Right hindlimb (tissue), 1 donor: ENCODE measurements at regions not wholly inside any gene's neighbourhood (a gene's known extent, or its start where the extent isn't known, plus 50 kb on each side); places are given as distances from the start of the nearest gene placed in this dataset.
"Not testable (repeated sequence)": the region's sequence is repeated elsewhere in the genome, so short reads cannot be mapped to it uniquely, and the experiment has no call there.

ENCODE experiments used
- DNase-seq: peaks from one replicate; pipeline ENCODE4 v3.0.0-alpha.2; 2018

DNA sequence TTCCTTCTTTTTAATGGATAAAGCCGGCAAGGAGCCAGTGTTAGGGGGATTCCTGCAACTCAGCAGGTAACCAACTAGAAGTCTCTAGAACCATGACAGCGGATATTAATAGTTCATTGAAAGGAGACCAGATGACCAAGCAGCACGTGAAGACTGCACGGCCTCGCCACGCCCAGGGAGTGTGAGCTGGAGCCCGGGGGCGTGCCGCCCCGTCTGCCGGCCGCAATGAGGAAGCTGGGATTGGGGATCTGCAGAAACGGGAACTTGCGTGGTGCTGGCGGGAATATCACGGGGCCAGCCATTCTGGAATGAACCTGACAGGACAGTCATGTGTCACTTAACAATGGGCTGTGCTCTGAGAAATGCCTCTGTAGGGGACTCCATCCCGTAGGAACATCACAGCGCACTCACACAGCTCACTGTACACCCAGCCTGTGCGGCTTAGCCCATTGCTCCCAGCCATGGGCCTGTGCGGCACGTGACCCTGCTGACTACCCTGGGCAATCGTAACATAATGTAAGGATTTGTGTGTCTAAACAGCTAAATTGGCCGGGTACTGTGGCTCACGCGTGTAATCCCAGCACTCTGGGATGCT is 4092.8 kb upstream of the TPTE start:
- DNase-seq: not testable (repeated sequence)

DNA sequence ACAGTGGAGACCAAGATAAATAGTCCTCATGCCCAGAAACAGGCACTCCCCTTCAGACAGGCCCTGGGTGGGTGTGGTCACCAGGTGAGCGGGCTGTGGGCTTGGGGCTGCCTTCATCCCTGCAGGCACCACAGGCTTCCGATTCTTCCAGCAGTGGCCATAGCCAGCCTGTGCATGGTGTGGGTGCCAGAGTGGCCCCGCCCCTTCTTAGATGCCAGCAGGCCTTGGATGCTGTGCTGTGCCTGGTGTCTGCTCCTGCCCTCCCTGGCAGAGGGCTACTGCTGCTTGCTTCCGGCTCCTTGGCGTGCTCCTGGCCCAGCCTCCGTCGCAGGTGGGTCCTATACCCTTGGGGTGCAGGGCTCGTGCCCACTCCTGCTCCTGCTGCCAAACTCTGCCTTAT is 4091.5 kb upstream of the TPTE start:
- DNase-seq: not testable (repeated sequence)

DNA sequence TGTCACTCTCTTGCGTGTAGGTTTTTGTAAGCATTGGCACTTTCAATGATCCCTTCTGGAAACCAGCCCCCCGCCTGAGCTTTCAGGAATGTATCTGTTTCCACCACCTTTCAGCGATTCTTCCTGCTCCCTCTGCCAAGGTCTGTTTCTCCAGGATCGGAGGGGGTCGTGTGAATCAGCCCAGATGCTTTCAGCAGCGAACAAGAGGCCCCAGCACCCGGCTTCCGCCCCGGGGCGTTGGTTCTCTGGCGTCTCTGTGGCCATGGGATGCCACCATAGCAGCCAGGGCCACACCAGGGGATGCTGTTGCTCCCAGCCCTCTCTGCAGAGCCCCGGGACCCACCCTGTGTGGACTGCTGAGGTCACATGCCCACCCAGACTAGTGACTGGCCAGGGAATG is 4088.2 kb upstream of the TPTE start:
- not testable (repeated sequence) for DNase-seq

DNA sequence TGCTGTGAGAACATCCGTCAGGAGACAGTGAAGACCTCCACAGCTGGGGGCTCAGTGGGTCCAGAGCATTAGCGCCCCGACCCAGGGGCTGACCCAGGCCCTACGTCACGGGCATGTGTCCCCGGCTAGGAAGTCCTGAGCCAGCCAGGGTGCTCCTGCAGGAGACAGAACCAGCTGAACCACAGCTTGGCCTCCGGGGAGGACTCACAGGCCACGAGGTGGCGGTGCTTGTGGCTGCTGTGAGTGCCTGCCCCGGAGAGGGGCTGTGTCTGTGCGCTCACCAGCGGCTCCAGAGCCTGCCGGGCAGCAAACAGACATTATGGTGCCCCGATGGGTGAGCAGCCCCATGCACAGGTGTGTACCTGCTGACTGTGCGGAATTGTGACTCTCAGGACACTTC is 4085.2 kb upstream of the TPTE start:
- not testable (repeated sequence) for DNase-seq

DNA sequence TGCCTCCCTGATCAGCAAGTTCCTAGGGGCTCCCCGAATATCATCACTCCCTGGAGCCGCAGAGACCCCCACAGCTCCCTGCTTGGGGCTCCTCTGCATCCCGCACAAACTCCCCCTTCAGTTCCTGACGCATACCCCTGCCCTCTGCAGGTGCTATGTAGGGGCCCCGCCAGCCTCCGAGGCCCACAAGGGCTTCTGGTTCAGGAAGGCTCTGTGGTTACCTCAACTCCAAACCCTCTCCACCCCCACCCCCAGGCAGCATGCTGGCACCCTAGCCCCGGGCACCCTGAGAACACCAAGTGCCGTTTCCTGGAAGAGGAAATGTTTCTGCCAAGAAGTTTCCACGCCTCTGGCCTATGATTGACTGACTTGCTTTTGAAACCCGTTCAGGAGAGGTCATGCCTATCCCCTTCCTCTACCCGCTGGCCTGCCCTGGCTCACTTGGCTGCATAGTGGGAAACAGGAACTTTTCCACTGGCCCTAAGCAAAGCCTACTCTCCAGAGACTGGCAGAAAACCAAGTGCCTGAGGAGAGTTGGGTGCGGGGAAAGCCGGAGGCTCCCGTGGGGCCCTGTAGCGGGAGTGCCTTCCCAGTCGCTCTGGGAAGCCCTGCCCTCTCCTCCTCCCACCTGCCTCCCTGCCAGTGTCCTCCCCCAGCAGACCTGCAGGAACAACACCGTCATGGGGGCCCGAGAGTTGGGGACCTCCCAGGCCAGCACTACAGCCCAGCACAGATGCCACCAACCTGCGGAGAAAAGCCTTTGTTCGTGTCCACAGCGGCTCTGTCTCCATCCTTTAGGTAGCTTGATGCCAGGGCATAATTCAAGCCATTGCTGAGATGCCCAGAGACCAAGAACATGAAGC is 4084.2 kb upstream of the TPTE start:
- not testable (repeated sequence) for DNase-seq

DNA sequence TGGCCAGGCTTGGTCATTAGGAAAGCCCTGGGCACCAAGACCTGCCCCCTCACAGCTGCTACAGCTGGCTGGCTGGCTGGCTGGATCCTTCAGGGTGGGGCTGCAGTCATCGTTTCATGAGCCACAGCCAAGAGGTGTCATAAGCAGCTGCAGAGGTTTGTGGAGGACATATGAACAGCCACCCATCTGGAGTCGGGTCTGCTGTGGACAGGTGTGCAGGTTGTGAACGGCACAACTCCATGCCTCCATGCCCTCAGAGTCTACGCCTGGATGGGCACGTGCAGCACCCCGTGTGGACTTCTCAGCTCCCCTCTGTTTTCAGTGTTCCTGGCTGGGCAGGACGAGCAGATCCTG is 4083.6 kb upstream of the TPTE start:
- DNase-seq: not testable (repeated sequence)

DNA sequence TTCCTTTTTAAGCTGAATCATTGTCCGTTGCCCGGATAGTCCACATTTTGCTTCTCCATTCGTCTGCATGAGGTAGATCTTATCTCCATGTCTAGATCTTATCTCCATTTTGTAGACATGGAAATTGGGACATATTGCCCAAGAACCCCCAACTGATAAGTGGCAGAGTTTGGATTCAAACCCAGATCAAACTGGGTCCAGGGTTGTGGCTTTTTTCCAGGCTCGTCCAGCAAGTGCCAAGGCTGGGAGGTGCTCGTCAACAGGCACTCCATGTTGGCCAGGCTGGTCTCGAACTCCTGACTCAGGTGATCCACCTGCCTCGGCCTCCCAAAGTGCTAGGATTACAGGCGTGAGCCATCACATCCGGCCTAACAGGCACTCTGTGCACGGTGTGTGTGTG is 4082.3 kb upstream of the TPTE start:
- DNase-seq: not testable (repeated sequence)

DNA sequence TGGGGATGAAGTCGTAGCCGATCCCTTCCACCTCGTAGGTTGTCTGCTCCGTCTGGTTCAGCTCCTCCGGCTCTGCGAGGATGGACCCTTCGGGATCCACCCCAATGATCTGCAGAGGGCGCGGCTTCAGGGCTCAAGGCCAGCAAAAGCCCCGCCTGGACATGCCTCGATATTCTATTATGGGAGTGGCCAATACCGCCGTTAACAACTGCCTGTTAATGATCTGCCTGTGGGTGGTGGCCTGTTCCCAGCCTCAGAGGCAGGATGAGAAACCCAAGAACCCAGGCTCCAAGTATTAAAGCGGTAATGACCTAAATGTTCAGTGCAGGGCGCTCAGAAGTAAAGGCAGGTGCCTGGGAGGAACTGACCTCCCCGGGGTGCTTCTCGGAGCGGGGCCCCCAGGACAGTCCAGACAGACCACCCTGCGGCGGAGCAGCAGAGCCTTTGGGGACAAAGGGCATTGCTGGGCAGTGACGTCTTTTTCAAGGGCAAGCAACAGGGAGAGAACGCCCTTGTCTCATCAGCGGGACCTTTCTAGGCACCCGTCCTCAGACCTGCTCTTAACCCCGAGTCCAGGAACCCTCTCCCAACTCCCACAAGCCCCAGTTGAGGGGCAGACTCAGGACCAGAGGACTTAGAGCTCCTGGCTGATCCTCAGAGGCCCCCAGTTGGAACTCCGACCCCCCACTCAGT is 4066.6 kb upstream of the TPTE start:
- DNase-seq: not testable (repeated sequence)

DNA sequence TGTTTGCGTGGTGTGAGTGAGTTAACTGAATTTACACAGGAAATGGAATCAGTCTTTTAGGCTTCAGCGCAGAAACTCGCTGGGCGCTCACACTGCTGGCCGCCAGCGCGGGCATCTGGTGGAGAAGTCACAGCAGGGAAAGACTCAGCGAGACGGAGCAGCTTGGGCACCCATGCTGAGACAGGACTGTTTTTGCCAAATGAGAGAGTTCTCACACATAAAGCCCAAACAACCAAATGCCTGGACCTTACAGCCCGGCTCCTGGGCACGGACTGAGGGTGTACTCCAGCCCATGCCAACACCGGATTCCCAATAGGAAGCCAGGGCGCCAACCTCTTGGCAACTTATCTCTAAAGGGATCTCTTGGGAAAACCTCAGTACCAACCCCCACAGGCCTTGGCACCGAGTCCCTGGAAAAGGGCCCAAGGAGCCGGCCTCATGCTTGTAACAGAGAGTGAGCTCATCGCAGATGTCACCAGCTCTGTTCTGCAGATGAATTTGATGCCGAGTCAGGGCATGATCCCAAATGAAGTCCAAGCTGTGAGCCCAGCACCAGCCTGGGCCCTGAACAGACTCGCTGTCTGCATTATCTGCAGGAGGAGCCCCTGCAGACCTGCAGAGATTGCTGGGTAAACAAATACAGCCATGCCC is 4065.2 kb upstream of the TPTE start:
- not testable (repeated sequence) for DNase-seq

DNA sequence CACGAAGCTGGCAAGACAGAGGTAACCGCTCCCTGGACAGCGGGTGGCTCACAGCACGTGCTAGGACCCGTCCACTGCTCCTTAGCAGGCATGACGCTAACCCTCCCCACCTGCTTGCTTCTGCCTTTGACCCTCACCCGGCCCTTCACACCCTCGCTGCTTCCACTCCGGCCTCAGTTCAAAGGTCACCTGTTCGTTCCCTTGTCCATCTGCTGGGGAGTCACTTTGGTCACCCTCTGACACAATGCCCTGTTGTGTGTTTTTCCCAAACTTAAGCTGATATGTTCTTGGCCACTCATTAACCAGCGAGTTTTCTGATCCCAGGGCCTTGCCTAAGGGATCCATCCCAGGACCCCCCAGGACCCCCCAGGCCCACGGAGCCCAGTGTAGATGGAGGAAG is 4061.6 kb upstream of the TPTE start:
- not testable (repeated sequence) for DNase-seq

DNA sequence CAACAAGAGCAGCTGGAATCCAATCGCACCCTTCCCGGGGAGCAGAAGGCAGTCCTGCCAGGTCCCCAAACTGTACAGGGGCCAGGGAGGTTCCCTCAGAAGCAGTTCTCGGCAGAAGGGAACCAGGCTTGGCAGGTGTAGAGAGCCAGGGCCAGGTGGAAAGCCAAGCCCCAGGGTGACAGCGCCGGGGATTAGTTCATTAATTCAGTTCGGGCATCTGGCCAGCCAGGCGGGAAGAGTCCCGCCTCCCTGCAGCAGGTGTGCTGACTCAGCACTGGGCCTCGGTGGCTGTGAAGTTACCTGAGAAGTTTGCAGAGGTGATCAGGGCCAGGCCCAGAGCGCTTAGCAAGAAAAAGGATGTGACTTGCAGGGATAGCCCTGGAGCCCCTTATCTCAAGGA is 4060.0 kb upstream of the TPTE start:
- not testable (repeated sequence) for DNase-seq

DNA sequence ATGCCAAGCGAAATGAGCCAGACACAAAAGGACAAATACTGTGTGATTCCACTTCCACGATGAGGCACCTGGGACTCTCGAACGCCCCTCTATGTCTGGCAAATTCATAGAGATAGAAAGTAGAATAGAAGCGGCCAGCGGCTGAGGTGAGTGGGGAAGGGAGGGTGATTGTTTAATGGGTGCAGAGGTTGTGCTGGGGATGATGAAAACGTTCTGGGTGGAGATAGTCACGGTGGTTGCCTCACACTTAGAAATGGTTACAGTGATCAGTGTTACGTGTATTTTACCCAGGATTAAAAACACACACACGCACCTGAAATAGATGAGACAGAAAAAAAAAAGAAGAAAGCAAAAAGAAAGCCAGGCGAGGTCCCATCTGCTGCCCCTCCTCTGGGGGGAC is 4057.0 kb upstream of the TPTE start:
- not testable (repeated sequence) for DNase-seq

DNA sequence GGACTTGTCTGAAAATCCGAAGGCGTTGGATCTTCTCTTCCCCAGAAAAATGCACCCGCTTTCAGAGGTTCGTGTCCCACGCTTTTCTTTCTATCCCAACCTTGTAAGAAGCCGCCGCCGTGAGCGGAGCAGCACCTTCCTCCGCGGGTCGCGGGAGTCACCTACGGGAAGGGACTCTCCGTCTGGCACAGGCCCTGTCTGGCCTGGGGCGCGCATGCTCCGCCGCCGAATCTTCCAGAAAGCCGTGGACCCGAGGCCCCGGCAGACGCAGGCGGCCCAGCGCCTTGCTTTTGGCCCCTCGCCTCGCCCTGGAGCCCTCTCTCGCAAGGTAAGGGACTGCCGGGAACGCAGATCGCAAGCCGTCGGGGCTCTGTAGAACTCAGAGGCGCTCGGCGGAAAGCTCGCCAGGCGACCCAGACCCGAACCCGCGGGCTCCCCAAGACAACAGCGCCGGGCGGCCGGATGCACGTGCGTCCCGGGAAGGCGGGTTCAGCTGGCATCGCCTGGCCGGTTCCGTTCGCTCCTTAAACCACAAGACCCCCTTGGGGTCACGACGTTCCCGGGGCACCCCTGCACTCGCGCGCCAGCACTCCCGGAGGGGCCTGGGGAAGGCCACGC is 4055.2 kb upstream of the TPTE start:
- not testable (repeated sequence) for DNase-seq

DNA sequence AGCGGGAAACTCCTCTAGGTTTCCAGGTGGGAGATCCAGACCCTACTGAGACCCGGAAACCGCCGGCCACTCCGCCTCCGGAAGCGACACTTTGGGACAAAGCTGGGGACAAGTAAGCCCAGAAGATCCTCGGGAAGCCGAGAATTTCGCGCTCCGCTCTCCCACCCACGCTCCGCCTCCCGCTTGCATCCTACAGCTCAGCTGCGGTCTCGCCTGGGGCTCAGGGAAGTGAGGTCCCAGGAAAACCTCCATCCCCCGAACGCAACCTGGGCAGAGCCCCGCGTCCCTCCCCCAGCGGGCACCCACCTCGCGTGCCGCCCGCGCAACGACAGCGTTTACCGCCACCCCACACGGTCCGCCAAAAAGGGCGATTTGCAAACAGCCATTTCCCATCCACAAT is 4054.7 kb upstream of the TPTE start:
- not testable (repeated sequence) for DNase-seq

DNA sequence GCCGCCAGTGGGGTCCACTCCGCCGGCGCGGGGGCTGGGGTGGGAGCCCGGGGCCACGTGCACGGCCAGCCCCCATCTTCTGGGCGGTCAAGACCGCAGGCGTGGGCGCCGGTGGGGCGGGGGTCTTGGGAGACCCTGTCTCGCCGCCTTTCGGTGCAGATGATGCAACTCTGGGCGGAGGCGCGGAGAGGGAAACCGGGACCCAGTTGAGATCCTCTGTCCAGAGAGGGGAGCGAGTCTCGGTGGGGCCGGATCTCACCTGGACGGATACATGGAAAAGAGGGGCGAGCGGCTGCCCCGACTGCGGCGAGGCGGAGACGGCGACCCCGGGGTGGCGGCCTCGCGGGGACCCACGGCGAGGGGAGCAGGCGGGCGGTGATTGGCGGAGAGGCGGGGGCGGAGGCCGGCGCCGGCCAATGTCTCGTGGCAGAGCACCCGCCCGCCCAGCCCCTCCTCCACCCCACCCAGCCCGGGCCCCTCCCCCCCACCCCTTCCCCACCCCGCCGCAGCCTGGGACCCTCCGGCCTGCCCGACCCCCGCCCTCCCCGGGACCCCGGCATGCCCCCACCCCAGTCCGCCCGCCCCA is 4054.1 kb upstream of the TPTE start:
- not testable (repeated sequence) for DNase-seq

DNA sequence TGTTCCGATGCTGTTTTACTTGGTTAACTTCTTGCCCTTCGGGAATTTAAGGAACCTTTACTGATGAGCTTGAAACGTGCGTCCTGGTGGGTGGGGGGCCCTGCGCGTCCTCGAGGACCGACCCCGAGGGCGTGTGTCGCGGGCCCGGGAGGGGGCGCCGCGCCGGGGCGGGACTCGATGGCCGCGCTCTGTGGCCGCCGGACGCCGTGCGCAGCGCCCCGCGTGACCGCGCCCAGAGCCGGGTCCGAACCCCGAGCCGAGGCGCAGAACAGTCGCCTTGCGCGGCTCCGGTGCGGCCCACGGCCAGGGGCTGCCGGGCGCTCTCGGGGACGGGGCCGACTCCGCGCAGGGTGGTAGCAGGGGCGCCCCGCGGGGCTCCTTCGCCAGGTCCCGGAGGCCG is 4053.5 kb upstream of the TPTE start:
- DNase-seq: not testable (repeated sequence)

DNA sequence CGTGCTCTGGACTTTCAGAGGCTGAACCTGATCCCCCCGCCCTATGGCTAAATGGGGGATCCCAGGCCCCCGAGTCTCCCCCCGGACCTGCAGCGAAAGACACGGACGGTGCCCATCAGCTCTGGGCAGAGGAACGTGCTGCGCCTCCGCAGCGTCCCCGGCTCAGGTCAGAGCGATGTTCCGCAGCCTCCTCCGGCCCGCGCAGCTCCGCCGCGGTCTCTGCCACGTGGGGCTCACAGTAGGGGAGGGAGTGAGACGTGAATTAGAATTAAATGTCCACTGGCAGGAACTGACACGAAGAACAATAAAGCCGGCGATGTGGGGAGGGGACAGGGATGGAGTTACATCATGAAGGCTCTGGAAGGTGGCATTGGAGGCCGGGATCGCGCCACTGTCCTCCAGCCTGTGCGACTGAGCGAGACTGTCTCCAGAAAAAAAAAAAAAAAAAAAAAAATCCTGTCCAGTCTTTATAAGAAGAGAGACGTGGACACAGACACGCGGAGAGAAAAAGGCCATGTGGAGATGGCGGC is 4053.0 kb upstream of the TPTE start:
- DNase-seq: not testable (repeated sequence)

DNA sequence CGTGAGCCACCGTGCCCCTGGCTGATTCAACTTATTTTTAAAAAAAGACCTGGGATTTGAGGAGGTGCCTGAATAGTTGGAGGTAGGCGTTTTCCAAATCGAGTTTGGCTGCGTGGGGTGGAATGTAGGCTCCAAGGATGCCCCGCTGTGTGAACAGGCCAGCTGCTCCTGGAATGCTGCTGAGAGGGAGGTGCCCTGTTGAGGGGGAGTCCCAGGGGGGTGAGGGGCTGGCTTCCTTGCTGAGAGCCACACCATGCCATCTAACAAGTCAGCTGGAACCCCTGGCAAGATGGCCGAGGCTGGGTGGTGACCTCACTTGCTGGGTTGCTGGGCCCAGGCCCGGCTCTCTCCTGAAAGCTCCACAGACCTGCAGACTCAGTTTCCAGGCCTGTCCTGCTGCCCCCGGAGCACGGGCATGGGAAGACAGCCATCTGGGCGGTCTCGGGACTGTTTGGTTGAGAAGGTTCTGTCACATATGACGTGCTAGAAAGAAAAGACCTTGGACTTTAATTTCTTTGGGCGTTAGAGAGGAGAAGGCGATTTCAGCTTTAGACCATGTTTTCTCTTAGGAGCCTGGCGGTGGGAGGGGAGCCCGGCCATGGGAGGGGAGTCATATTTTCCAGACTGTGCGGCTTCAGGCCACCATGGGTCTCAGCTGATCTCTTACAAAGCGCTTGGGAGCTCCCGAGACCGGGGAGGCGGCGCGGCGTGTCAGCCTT is 4047.0 kb upstream of the TPTE start:
- not testable (repeated sequence) for DNase-seq

DNA sequence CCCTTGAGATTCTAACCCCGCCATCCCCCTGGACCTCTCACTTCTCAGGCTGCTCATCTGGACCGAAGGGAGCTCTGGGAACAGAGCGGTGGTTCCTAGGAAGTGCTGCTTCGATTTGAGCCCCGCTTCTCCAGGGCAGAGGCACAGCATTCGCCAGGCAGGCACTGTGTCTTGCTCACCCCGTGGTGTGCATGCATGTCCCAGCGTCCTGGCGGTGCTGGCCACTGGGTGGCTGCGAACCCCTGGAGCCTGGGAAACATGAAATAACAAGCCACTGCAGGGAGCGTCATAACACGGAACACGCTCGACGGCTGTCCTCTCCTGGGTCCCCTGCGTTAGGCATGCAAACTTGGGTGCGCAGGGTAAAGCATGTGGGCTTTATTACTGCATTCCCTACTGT is 4040.3 kb upstream of the TPTE start:
- not testable (repeated sequence) for DNase-seq

DNA sequence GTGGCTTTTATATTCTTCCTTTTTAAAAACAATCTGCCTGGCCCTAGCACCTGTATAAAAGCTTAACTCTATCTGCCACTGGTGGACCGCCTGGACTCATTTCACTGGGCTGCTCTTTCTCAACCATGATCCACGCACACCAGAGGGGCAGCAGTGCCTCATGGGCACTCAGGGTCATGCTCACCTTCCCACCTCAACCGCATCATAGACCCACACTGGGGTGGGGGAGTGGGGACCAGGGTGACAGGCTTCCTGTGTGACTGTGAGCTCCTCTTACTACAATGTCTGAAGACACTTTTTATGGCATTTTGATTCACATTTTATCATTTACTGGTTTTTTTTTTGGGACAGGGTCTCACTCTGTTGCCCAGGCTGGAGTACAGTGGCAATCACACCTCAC is 4038.8 kb upstream of the TPTE start:
- DNase-seq: not testable (repeated sequence)

DNA sequence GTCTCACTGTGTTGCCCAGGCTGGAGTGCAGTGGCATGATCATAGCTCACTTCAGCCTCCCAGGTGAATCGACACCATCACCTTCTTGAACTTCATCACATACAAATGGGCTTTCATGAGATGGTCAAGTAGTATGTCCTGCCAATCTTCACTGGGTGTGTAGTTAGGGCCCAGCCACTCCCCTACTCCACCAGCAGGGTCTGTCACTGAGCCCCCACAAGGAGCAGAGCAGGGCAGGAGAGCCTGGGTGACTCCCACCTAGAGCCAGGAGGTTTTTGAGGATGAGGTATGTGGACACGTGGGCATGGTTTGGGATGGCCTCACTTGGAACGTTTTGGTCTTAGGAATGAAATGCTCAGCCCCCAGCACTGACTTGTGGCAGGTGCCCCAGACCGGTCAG is 4037.7 kb upstream of the TPTE start:
- not testable (repeated sequence) for DNase-seq
